CD14-positive monocyte (primary cell): ENCODE measurements at regions not wholly inside any gene's neighbourhood (a gene's known extent, or its start where the extent isn't known, plus 50 kb on each side); places are given as distances from the start of the nearest gene placed in this dataset.

Source experiments
- DNase-seq, 3 donors: peaks; one replicate each; pipeline ENCODE4 v3.0.0-alpha.2; 2011 to 2022
- H2AFZ ChIP-seq: 2 replicates; pipeline ENCODE4 v1.6.0; 2012; ENCODE audit warnings: mild to moderate bottlenecking, low read depth, low read length, inconsistent platforms; ENCODE audit not compliant: insufficient read depth, poor library complexity, severe bottlenecking
- H3K27ac ChIP-seq, 2 donors: 1 replicate in 1 of 2; 2 replicates in 1 of 2; pipeline ENCODE4 v1.5.1; 2012 to 2013; ENCODE audit warnings: low read length in 2 of 2, control low read depth in 1 of 2, inconsistent platforms in 1 of 2, low read depth in 1 of 2, mild to moderate bottlenecking in 1 of 2
- H3K27me3 ChIP-seq, 2 donors: one replicate each; pipeline versions ENCODE4 v1.6.0 to v1.6.1; 2011 to 2013; ENCODE audit warnings: low read length in 2 of 2; ENCODE audit not compliant: control insufficient read depth in 2 of 2, insufficient read depth in 2 of 2
- H3K36me3 ChIP-seq, 2 donors: replicated peaks in 1 of 2; 1 replicate in 1 of 2; 2 replicates in 1 of 2; pipeline versions ENCODE4 v1.5.1 to v1.6.1; 2012 to 2013; ENCODE audit warnings: low read length in 2 of 2, control low read depth in 1 of 2, inconsistent platforms in 1 of 2, mild to moderate bottlenecking in 1 of 2; ENCODE audit not compliant: insufficient read depth in 2 of 2, control insufficient read depth in 1 of 2
- H3K4me1 ChIP-seq, 2 donors: 1 replicate in 1 of 2; 2 replicates in 1 of 2; pipeline versions ENCODE4 v1.5.1 to v1.6.1; 2012 to 2013; ENCODE audit warnings: low read length in 2 of 2, control low read depth in 1 of 2, inconsistent platforms in 1 of 2, mild to moderate bottlenecking in 1 of 2, moderate library complexity in 1 of 2; ENCODE audit not compliant: insufficient read depth in 2 of 2, control insufficient read depth in 1 of 2
- H3K4me2 ChIP-seq: replicated peaks from 2 replicates; pipeline ENCODE3; 2012; ENCODE audit warnings: low read length, moderate library complexity, mild to moderate bottlenecking; ENCODE audit not compliant: poor library complexity, severe bottlenecking; ENCODE audit errors: extremely low read depth
- H3K4me3 ChIP-seq, 3 experiments: fragments of 200-600 bp in 1 of 3; sonication (generic) in 1 of 3; replicated peaks in 1 of 3; 1 replicate in 2 of 3; 2 replicates in 1 of 3; pipeline ENCODE4 v1.5.1; 2011 to 2013; ENCODE audit warnings: low read length in 3 of 3, mild to moderate bottlenecking in 3 of 3, control low read depth in 2 of 3, low read depth in 2 of 3, inconsistent platforms in 1 of 3, moderate library complexity in 1 of 3
- H3K79me2 ChIP-seq: 2 replicates; pipeline ENCODE4 v1.6.0; 2012; ENCODE audit warnings: mild to moderate bottlenecking, control low read depth, inconsistent platforms, low read length, moderate library complexity; ENCODE audit not compliant: insufficient read depth
- H3K9ac ChIP-seq: 2 replicates; pipeline ENCODE4 v1.6.0; 2017; ENCODE audit warnings: low read length, mild to moderate bottlenecking; ENCODE audit not compliant: insufficient read depth, poor library complexity, severe bottlenecking
- H3K9me3 ChIP-seq, 2 donors: replicated peaks in 1 of 2; 1 replicate in 1 of 2; 2 replicates in 1 of 2; pipeline versions ENCODE4 v1.5.1 to v1.6.1; 2012 to 2013; ENCODE audit warnings: low read length in 2 of 2, control low read depth in 1 of 2; ENCODE audit not compliant: control insufficient read depth in 1 of 2, insufficient read depth in 1 of 2
- H4K20me1 ChIP-seq: 2 replicates; pipeline ENCODE4 v1.6.0; 2012; ENCODE audit warnings: mild to moderate bottlenecking, low read length, control low read depth, moderate library complexity; ENCODE audit not compliant: insufficient read depth
- H3K27ac Mint-ChIP-seq, 7 donors: one replicate each; pipeline ENCODE4 v1.8.0; 2020; ENCODE audit warnings: mild to moderate bottlenecking in 7 of 7, mixed read lengths in 7 of 7, moderate library complexity in 6 of 7, inconsistent platforms in 2 of 7
- H3K27me3 Mint-ChIP-seq, 3 donors: one replicate each; pipeline ENCODE4 v1.8.0; 2021 to 2022; ENCODE audit warnings: low read depth in 3 of 3, mild to moderate bottlenecking in 3 of 3, mixed read lengths in 3 of 3, moderate library complexity in 3 of 3, inconsistent platforms in 1 of 3
- H3K36me3 Mint-ChIP-seq, 2 donors: one replicate each; pipeline ENCODE4 v1.8.0; 2020; ENCODE audit warnings: mixed read lengths in 2 of 2, inconsistent platforms in 1 of 2, mild to moderate bottlenecking in 1 of 2
- H3K4me1 Mint-ChIP-seq: one replicate; pipeline ENCODE4 v1.8.0; 2020; ENCODE audit warnings: mild to moderate bottlenecking, mixed read lengths
- H3K4me3 Mint-ChIP-seq, 2 donors: one replicate each; pipeline ENCODE4 v1.8.0; 2020; ENCODE audit warnings: mild to moderate bottlenecking in 2 of 2, mixed read lengths in 2 of 2, moderate library complexity in 1 of 2
- H3K9me3 Mint-ChIP-seq, 7 donors: one replicate each; pipeline ENCODE4 v1.8.0; 2020 to 2022; ENCODE audit warnings: mixed read lengths in 7 of 7, mild to moderate bottlenecking in 6 of 7, moderate library complexity in 6 of 7, inconsistent platforms in 2 of 7
- CTCF ChIP-seq: fragments of 200-600 bp; IDR thresholded peaks from one replicate; pipeline ENCODE4 v1.8.0; 2022; ENCODE audit warnings: antibody characterized with exemption, mild to moderate bottlenecking
- WGBS: methylation state at CpG from one replicate; pipeline ENCODE4 v1.1.5; 2013; ENCODE audit warnings: missing lambda C conversion rate; ENCODE audit not compliant: insufficient coverage; 5-methylcytosine and 5-hydroxymethylcytosine counted together
- intact Hi-C, 2 donors: fragments of 100-400 bp; cut with micrococcal nuclease; formaldehyde crosslinking; loops; one replicate each; pipeline versions ENCODE4 v1.15.0 to v1.15.1; 2023

- H3K4me1 Mint-ChIP-seq, result no peaks in the 10 kb centered on the region
- peaks cover 0 to 7% (median 2%) of the 10 kb centered on the region in 7 donors for H3K9me3 Mint-ChIP-seq
- no peak overlapping the region for H3K27ac ChIP-seq
- H3K9me3 ChIP-seq, result peaks cover 0 to 3% of the 10 kb centered on the region in 2 donors
- H3K4me1 ChIP-seq, result no peaks in the 10 kb centered on the region
- WGBS, result 97% methylated on average over 4 of the region's 11 CpGs
- intact Hi-C loops, result no loop called here
- no peak overlapping the region for H3K4me3 Mint-ChIP-seq
- no peaks in the 10 kb centered on the region for H3K36me3 ChIP-seq
- no peak overlapping the region for H3K27ac Mint-ChIP-seq
- H3K36me3 Mint-ChIP-seq, result no peaks in the 10 kb centered on the region
- DNase-seq, result no peak
- TF ChIP-seq CTCF, result no peak
- no peak overlapping the region for H3K9ac ChIP-seq
- no peak overlapping the region for H3K4me3 ChIP-seq
- peaks cover 0 to 2% (median 0%) of the 10 kb centered on the region in 3 donors for H3K27me3 Mint-ChIP-seq
- H3K27me3 ChIP-seq, result no peaks in the 10 kb centered on the region
- H3K4me2 ChIP-seq, result no peak overlapping the region
- H4K20me1 ChIP-seq, result no peaks in the 10 kb centered on the region
- H3K79me2 ChIP-seq, result no peaks in the 10 kb centered on the region
- H2AFZ ChIP-seq, result no peak overlapping the region
Measured at GRCh38 chr13:106061781-106062180, 473.7 kb downstream of the EFNB2 start.

GRCh38 chr13:106056851-106057250 is 478.6 kb downstream of the EFNB2 start:
- Histone ChIP-seq H3K36me3 (no peaks in the 10 kb centered on the region), H2AFZ (no peak overlapping the region), H3K27me3 (no peaks in the 10 kb centered on the region), H4K20me1 (no peaks in the 10 kb centered on the region), H3K4me3 (no peak overlapping the region), H3K9me3 (peaks cover 0 to 3% of the 10 kb centered on the region in 2 donors), H3K4me1 (no peaks in the 10 kb centered on the region), H3K9ac (no peak overlapping the region), H3K79me2 (no peaks in the 10 kb centered on the region), H3K4me2 (no peak overlapping the region), H3K27ac (no peak overlapping the region)
- Mint-ChIP-seq H3K27ac (no peak overlapping the region), H3K27me3 (peaks cover 0 to 2% (median 0%) of the 10 kb centered on the region in 3 donors), H3K4me3 (no peak overlapping the region), H3K9me3 (peaks cover 0 to 7% (median 2%) of the 10 kb centered on the region in 7 donors), H3K4me1 (no peaks in the 10 kb centered on the region), H3K36me3 (no peaks in the 10 kb centered on the region)
- DNase-seq, result no peak
- intact Hi-C loops, result no loop called here
- whole genome bisulfite sequencing, result 92% methylated on average over 2 of the region's 2 CpGs
- no peak for TF ChIP-seq CTCF
